GM12891 (cell line): ENCODE measurements at regions not wholly inside any gene's neighbourhood (a gene's known extent, or its start where the extent isn't known, plus 50 kb on each side); places are given as distances from the start of the nearest gene placed in this dataset.

Experiments used
- POLR2A ChIP-seq: IDR thresholded peaks from 2 replicates; pipeline ENCODE4 v1.6.1; 2011; ENCODE audit warnings: low read depth, low read length, control low read depth
- POLR2AphosphoS5 ChIP-seq: IDR thresholded peaks from 2 replicates; pipeline ENCODE4 v1.6.1; 2011; ENCODE audit warnings: low read depth, low read length, control low read depth
- SPI1 ChIP-seq: IDR thresholded peaks from 2 replicates; pipeline ENCODE4 v1.6.1; 2011; ENCODE audit warnings: low read depth, low read length, control low read depth
- TAF1 ChIP-seq: IDR thresholded peaks from 2 replicates; pipeline ENCODE4 v1.6.1; 2011; ENCODE audit warnings: low read depth, low read length, control low read depth

GRCh38 chr3:55156851-55157650, 229.2 kb upstream of the LRTM1 start:
- TF ChIP-seq POLR2A: no peak
- no peak for TF ChIP-seq TAF1
- TF ChIP-seq POLR2AphosphoS5: no peak
- TF ChIP-seq SPI1: no peak
